Smooth muscle cell (in vitro differentiated cells): ENCODE measurements at regions not wholly inside any gene's neighbourhood (a gene's known extent, or its start where the extent isn't known, plus 50 kb on each side); places are given as distances from the start of the nearest gene placed in this dataset.

Experiments
- DNase-seq: peaks from one replicate; lab custom pipeline; 2025; ENCODE audit not compliant: unreplicated experiment; lab: John Stamatoyannopoulos, UW
- H2AFZ ChIP-seq: fragments of 200-600 bp; sonication (generic); 2 replicates; pipeline ENCODE4 v1.6.0; 2016; ENCODE audit warnings: antibody characterized with exemption, low read depth, mild to moderate bottlenecking
- H3F3A ChIP-seq: fragments of 200-600 bp; sonication (generic); 2 replicates; pipeline ENCODE4 v1.6.0; 2017; ENCODE audit warnings: antibody characterized with exemption, low read depth
- H3K27ac ChIP-seq: fragments of 200-600 bp; sonication (generic); 2 replicates; pipeline ENCODE4 v1.5.1; 2016; ENCODE audit warnings: low read depth, mild to moderate bottlenecking
- H3K27me3 ChIP-seq: fragments of 200-600 bp; sonication (generic); 2 replicates; pipeline ENCODE4 v1.6.1; 2016; ENCODE audit warnings: low read depth, mild to moderate bottlenecking
- H3K36me3 ChIP-seq: fragments of 200-600 bp; sonication (generic); 2 replicates; pipeline ENCODE4 v1.5.1; 2016; ENCODE audit warnings: low read depth
- H3K4me1 ChIP-seq: fragments of 200-600 bp; sonication (generic); 2 replicates; pipeline ENCODE4 v1.5.1; 2016; ENCODE audit warnings: low read depth
- H3K4me2 ChIP-seq: fragments of 200-600 bp; sonication (generic); 2 replicates; pipeline ENCODE4 v1.6.0; 2016; ENCODE audit warnings: mild to moderate bottlenecking
- H3K4me3 ChIP-seq: fragments of 200-600 bp; sonication (generic); 2 replicates; pipeline ENCODE4 v1.5.1; 2016; ENCODE audit warnings: mild to moderate bottlenecking
- H3K79me2 ChIP-seq: fragments of 200-600 bp; sonication (generic); 2 replicates; pipeline ENCODE4 v1.6.0; 2016; ENCODE audit warnings: low read depth, mild to moderate bottlenecking
- H3K9ac ChIP-seq: fragments of 200-600 bp; sonication (generic); 2 replicates; pipeline ENCODE4 v1.6.0; 2016; ENCODE audit warnings: low read depth
- H3K9me3 ChIP-seq: fragments of 200-600 bp; sonication (generic); replicated peaks from 2 replicates; pipeline ENCODE4 v1.5.1; 2016; ENCODE audit warnings: low read depth
- H4K20me1 ChIP-seq: fragments of 200-600 bp; sonication (generic); 2 replicates; pipeline ENCODE4 v1.6.0; 2016; ENCODE audit warnings: low read depth
- WGBS: methylation state at CpG from one replicate; pipeline ENCODE4 v1.1.7; 2016; ENCODE audit warnings: low lambda C conversion rate; 5-methylcytosine and 5-hydroxymethylcytosine counted together
- TF ChIP-seq, protein P1 (sequence below): fragments of 200-600 bp; sonication (generic); IDR thresholded peaks from 2 replicates; pipeline ENCODE4 v1.5.1; 2017; ENCODE audit warnings: borderline replicate concordance, mild to moderate bottlenecking, antibody characterized with exemption; ENCODE audit not compliant: insufficient read depth, poor library complexity, severe bottlenecking

DNA sequence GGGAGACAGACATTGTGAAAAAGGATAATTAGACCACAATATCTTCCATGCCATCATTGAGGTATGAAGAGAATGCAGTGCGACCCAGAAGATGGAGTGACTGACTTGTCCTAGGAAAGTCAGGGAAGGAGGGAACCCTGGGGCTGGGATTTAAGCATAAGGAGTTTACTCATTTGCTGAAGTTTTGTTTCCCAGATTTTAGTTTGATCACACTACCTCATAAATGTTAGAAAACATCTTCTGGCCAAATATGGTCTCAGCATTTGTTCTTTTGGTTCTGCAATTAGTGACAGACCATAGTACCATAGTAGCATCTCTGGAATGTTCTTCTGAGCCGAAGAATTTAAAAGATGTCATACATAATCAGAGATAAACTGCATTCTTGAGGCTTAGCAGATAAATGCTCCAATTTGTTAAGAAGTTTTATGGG, 96.5 kb upstream of the PGRMC2 start:
- Histone ChIP-seq H3K4me2 (peak overlapping the region; percentile 42), H3K27ac (peak overlapping the region; percentile 97), H3K79me2 (no peaks in the 10 kb centered on the region), H3K9ac (no peak overlapping the region), H2AFZ (no peak overlapping the region), H3K36me3 (no peaks in the 10 kb centered on the region), H3K4me1 (peaks cover 18% of the 10 kb centered on the region), H4K20me1 (no peaks in the 10 kb centered on the region), H3K9me3 (no peaks in the 10 kb centered on the region), H3K4me3 (no peak overlapping the region), H3K27me3 (no peaks in the 10 kb centered on the region), H3F3A (peaks cover 24% of the 10 kb centered on the region)
- TF ChIP-seq, protein P1, sequence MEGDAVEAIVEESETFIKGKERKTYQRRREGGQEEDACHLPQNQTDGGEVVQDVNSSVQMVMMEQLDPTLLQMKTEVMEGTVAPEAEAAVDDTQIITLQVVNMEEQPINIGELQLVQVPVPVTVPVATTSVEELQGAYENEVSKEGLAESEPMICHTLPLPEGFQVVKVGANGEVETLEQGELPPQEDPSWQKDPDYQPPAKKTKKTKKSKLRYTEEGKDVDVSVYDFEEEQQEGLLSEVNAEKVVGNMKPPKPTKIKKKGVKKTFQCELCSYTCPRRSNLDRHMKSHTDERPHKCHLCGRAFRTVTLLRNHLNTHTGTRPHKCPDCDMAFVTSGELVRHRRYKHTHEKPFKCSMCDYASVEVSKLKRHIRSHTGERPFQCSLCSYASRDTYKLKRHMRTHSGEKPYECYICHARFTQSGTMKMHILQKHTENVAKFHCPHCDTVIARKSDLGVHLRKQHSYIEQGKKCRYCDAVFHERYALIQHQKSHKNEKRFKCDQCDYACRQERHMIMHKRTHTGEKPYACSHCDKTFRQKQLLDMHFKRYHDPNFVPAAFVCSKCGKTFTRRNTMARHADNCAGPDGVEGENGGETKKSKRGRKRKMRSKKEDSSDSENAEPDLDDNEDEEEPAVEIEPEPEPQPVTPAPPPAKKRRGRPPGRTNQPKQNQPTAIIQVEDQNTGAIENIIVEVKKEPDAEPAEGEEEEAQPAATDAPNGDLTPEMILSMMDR = no peak
- DNase-seq = no peak
- WGBS = 21% methylated on average over 2 of the region's 2 CpGs

DNA sequence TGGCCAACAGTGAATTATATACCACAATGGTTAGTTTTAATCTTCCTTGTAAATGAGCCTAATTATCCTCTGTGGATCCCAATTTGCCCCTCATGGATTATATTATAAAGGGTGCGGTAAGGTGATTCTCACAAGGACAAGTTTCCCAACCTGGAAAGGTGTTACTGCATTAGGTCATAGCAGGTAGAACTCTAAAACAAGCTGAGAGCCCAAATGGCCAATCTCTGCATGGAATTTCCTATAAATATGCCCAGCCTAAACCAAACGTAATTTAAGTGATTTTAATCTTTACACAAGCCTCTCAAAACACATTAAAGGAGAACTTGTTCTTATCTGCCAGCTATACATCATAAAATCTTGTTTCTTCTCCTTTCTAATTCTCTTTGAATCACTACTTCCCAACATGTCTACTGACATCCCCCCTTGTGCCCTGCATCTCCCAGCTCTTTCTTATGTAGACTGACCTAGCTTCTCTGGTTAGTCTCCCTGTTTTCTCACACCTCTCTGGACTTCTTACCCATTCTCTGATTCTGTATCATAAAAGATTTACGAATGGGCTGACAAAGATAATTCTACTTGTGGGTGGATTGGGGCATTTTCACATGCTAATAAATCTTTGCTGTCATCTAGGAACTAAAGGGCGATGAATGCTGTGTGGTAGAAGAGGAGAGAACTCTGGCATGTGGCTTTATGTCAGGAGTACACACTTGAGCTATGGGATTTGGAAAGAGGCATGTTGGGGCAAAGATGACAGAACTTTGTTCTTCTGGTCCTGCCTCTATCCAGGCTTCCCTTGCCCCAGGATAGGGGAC, 94.3 kb upstream of the PGRMC2 start:
- no peak overlapping the region for H3K4me3 ChIP-seq
- H3K4me2 ChIP-seq = no peak overlapping the region
- no peak overlapping the region for H2AFZ ChIP-seq
- H4K20me1 ChIP-seq = no peaks in the 10 kb centered on the region
- H3K27me3 ChIP-seq = no peaks in the 10 kb centered on the region
- H3K9ac ChIP-seq = no peak overlapping the region
- no peaks in the 10 kb centered on the region for H3K79me2 ChIP-seq
- peaks cover 18% of the 10 kb centered on the region for H3F3A ChIP-seq
- H3K27ac ChIP-seq = no peak overlapping the region
- no peak for DNase-seq
- 48% methylated on average over 4 of the region's 4 CpGs for WGBS
- TF ChIP-seq, protein P1 = no peak
- peaks cover 18% of the 10 kb centered on the region for H3K4me1 ChIP-seq
- no peaks in the 10 kb centered on the region for H3K9me3 ChIP-seq
- H3K36me3 ChIP-seq = no peaks in the 10 kb centered on the region

DNA sequence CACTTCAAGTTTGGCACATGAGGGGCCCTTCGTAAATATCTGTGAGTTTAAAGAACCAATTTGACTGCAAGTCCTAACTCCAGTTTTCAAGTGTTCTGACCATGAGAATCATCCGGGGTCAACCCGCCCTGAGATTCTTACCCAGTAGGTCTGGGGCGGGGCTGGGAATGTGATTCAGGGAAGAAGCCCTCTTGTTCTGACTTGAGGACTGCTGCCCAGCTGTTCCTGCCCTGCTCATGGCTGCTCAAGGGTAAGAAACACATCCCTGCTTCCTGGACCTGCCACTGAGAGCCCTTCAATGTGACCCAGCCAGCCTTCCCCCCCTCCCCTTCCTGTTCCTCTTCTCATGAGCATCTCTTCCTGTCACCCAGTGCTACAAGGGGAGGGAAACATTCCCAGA, 92.7 kb upstream of the PGRMC2 start:
- no peak for DNase-seq
- no peak overlapping the region for H3K27ac ChIP-seq
- H2AFZ ChIP-seq = no peak overlapping the region
- no peaks in the 10 kb centered on the region for H3K79me2 ChIP-seq
- no peaks in the 10 kb centered on the region for H4K20me1 ChIP-seq
- no peak overlapping the region for H3K4me2 ChIP-seq
- TF ChIP-seq, protein P1 = no peak
- no peaks in the 10 kb centered on the region for H3K27me3 ChIP-seq
- WGBS = 96% methylated on average over 4 of the region's 4 CpGs
- no peak overlapping the region for H3K9ac ChIP-seq
- H3K4me3 ChIP-seq = no peak overlapping the region
- no peaks in the 10 kb centered on the region for H3K9me3 ChIP-seq
- peaks cover 5% of the 10 kb centered on the region for H3K4me1 ChIP-seq
- H3F3A ChIP-seq = peaks cover 4% of the 10 kb centered on the region
- no peaks in the 10 kb centered on the region for H3K36me3 ChIP-seq

- H3K27ac ChIP-seq = no peak overlapping the region
- no peak overlapping the region for H3K9ac ChIP-seq
- H3F3A ChIP-seq = no peaks in the 10 kb centered on the region
- H3K36me3 ChIP-seq = no peaks in the 10 kb centered on the region
- no peak for DNase-seq
- peaks cover under 1% of the 10 kb centered on the region for H3K4me1 ChIP-seq
- no peaks in the 10 kb centered on the region for H4K20me1 ChIP-seq
- H3K4me2 ChIP-seq = no peak overlapping the region
- TF ChIP-seq, protein P1 = peak; percentile 36
- no peaks in the 10 kb centered on the region for H3K79me2 ChIP-seq
- no peak overlapping the region for H3K4me3 ChIP-seq
- no peaks in the 10 kb centered on the region for H3K9me3 ChIP-seq
- 83% methylated on average over 3 of the region's 3 CpGs for WGBS
- H2AFZ ChIP-seq = no peak overlapping the region
- H3K27me3 ChIP-seq = no peaks in the 10 kb centered on the region
Measured at GRCh38 chr4:128379860-128380259, 92.2 kb upstream of the PGRMC2 start.
